ENCODE measurements at regions not wholly inside any gene's neighbourhood (a gene's known extent, or its start where the extent isn't known, plus 50 kb on each side); places are given as distances from the start of the nearest gene placed in this dataset.

- Histone ChIP-seq H3K4me3 (no peak overlapping the region), H3K9ac (ENCODE audit: insufficient read depth in 1 of 2, low read depth in 2 of 2, low read length in 2 of 2) (no peak overlapping the region), H4K20me1 (replicated peaks; ENCODE audit: control insufficient read depth, insufficient read depth, low read length) (no peaks in the 10 kb centered on the region), H3K79me2 (ENCODE audit: control insufficient read depth, insufficient read depth, low read length) (no peaks in the 10 kb centered on the region), H3K27ac (ENCODE audit: extremely low read depth, low read depth, low read length) (no peak overlapping the region), H3K36me3 (ENCODE audit: control insufficient read depth, insufficient read depth, low read length) (no peaks in the 10 kb centered on the region), H3K27me3 (ENCODE audit: control insufficient read depth in 2 of 2, insufficient read depth in 2 of 2, low read length in 2 of 2) (no peaks in the 10 kb centered on the region; a peak in 1 of 5 replicates), H3K9me3 (replicated peaks; ENCODE audit: control insufficient read depth, insufficient read depth, low read depth, low read length) (no peaks in the 10 kb centered on the region), H2AFZ (ENCODE audit: low read depth, low read length) (no peak overlapping the region), H3K9me1 (ENCODE audit: control insufficient read depth, insufficient read depth, low read length) (no peaks in the 10 kb centered on the region), H3K4me1 (replicated peaks in 1 of 2; ENCODE audit: control insufficient read depth in 2 of 2, insufficient read depth in 2 of 2, low read length in 2 of 2) (no peaks in the 10 kb centered on the region), H3K4me2 (ENCODE audit: insufficient read depth, low read length) (no peak overlapping the region)
- peak in 1 of 3 experiments; percentile 27; a peak in 2 of 6 replicates for TF ChIP-seq CTCF (IDR thresholded peaks at IDR 0.05 in 2 of 3, conservative IDR thresholded peaks at IDR 0.05 in 1 of 3; ENCODE audit: insufficient read depth in 2 of 3, low read depth in 1 of 3, low read length in 3 of 3)
- no peak for TF ChIP-seq JUND (IDR thresholded peaks at IDR 0.05; ENCODE audit: borderline replicate concordance, low read depth, low read length)
- no peak for TF ChIP-seq JUND (tag; IDR thresholded peaks at IDR 0.05; ENCODE audit: borderline replicate concordance, low read depth, low read length)
- no peak for TF ChIP-seq E2F3 (CRISPR knock-in tag; IDR thresholded peaks at IDR 0.05)
- TF ChIP-seq RAD21 (CRISPR knock-in tag; conservative IDR thresholded peaks at IDR 0.05 in 1 of 2, IDR thresholded peaks at IDR 0.05 in 1 of 2) = peak in 1 of 2 experiments; percentile 18; a peak in 1 of 4 replicates
- no peak for TF ChIP-seq POLR2B (IDR thresholded peaks at IDR 0.05; ENCODE audit: low read depth, partially characterized antibody)
- TF ChIP-seq HEY1 (CRISPR knock-in tag; IDR thresholded peaks at IDR 0.05; ENCODE audit: borderline replicate concordance) = no peak
- intact Hi-C loops (cut with micrococcal nuclease) (no loop called here), in situ Hi-C loops (cut with MboI) (no loop called here)
- BruUV-seq (replicated peaks) = no TSS peak
- POLR2A ChIA-PET = no interaction called here
- DNase-seq (ENCODE audit: extremely low read depth in 1 of 4, low spot score in 3 of 4) = peak in 1 of 4 experiments; percentile 16
- FAIRE-seq = peak; percentile 35
- CTCF ChIA-PET (ENCODE audit: low intra/inter-chr PET ratio) = no interaction called here
- 0% methylated on average over 4 of the region's 4 CpGs for WGBS (ENCODE audit: insufficient coverage, low coverage, missing lambda C conversion rate)
- peak; percentile 63; the same call in 2 of the 3 replicates for ATAC-seq
Measured at GRCh38 chr4:89172865-89173264, 61.5 kb downstream of the TIGD2 start.

Measured in K562 (cell line).